PC-3 (cell line): ENCODE measurements at regions not wholly inside any gene's neighbourhood (a gene's known extent, or its start where the extent isn't known, plus 50 kb on each side); places are given as distances from the start of the nearest gene placed in this dataset.

Experiments
- ATAC-seq: fragments of 200-7000 bp; cut with Tn5 transposase; 2 replicates; pipeline ENCODE4 v1.9.1; 2020; ENCODE audit warnings: mild to moderate bottlenecking, moderate library complexity
- BruUV-seq: library from RNA; stranded (reverse); fragments of 400-500 nt; replicated peaks from 2 replicates; lab custom pipeline; 2021; lab: Mats Ljungman, UMichigan
- CTCF ChIA-PET: fragments of 300-600 bp; sonication (Branson Sonifier 250); formaldehyde crosslinking; loops from one replicate; lab custom pipeline; 2022; ENCODE audit warnings: antibody characterized with exemption; lab: Charles Lee
- POLR2A ChIA-PET: fragments of 300-600 bp; sonication (Branson Sonifier 250); formaldehyde crosslinking; loops from one replicate; lab custom pipeline; 2022; ENCODE audit warnings: antibody characterized with exemption; ENCODE audit not compliant: unreplicated experiment; lab: Charles Lee
- DNase-seq: peaks from one replicate; pipeline ENCODE4 v3.0.0-alpha.2; 2015
- H2AFZ ChIP-seq: fragments of 300-600 bp; sonication (generic); 2 replicates; pipeline ENCODE4 v1.6.0; 2016; ENCODE audit warnings: antibody characterized with exemption, low read length
- H3F3A ChIP-seq: fragments of 300-600 bp; sonication (generic); one replicate; pipeline ENCODE4 v1.6.0; 2017; ENCODE audit warnings: antibody characterized with exemption, low read length, control low read depth, mild to moderate bottlenecking; ENCODE audit not compliant: unreplicated experiment
- H3K27ac ChIP-seq: fragments of 300-600 bp; sonication (generic); 2 replicates; pipeline ENCODE4 v1.5.1; 2016; ENCODE audit warnings: mild to moderate bottlenecking, low read length
- H3K27me3 ChIP-seq: fragments of 300-600 bp; sonication (generic); 2 replicates; pipeline ENCODE4 v1.6.1; 2016; ENCODE audit warnings: low read length, mixed read lengths
- H3K36me3 ChIP-seq: fragments of 300-600 bp; sonication (generic); 2 replicates; pipeline ENCODE4 v1.6.1; 2016; ENCODE audit warnings: low read depth, mixed run types, low read length, mixed read lengths
- H3K4me1 ChIP-seq: fragments of 300-600 bp; sonication (generic); 2 replicates; pipeline ENCODE4 v1.5.1; 2016; ENCODE audit warnings: low read length; ENCODE audit not compliant: insufficient read depth
- H3K4me2 ChIP-seq: fragments of 300-600 bp; sonication (generic); 2 replicates; pipeline ENCODE4 v1.6.0; 2016; ENCODE audit warnings: low read length
- H3K4me3 ChIP-seq: fragments of 300-600 bp; sonication (generic); 2 replicates; pipeline ENCODE4 v1.5.1; 2016; ENCODE audit warnings: mild to moderate bottlenecking, low read length, mixed read lengths
- H3K79me2 ChIP-seq: fragments of 300-600 bp; sonication (generic); 2 replicates; pipeline ENCODE4 v1.6.1; 2017; ENCODE audit warnings: low read length, mixed read lengths
- H3K9ac ChIP-seq: fragments of 300-600 bp; sonication (generic); 2 replicates; pipeline ENCODE4 v1.6.0; 2016; ENCODE audit warnings: mild to moderate bottlenecking, low read length
- H3K9me2 ChIP-seq: fragments of 300-600 bp; sonication (generic); replicated peaks from 2 replicates; pipeline ENCODE4 v1.6.1; 2016; ENCODE audit warnings: mixed run types, low read length, mixed read lengths
- H3K9me3 ChIP-seq: fragments of 300-600 bp; sonication (generic); 2 replicates; pipeline ENCODE4 v1.6.1; 2016; ENCODE audit warnings: low read length, mixed read lengths
- H4K20me1 ChIP-seq: fragments of 300-600 bp; sonication (generic); 2 replicates; pipeline ENCODE4 v1.6.1; 2016; ENCODE audit warnings: low read length, mixed read lengths
- EZH2 ChIP-seq: fragments of 300-600 bp; sonication (generic); IDR thresholded peaks from one replicate; pipeline ENCODE4 v1.6.1; 2017; ENCODE audit warnings: antibody characterized with exemption, mild to moderate bottlenecking, low read length; ENCODE audit not compliant: unreplicated experiment
- EZH2phosphoT487 ChIP-seq: fragments of 300-600 bp; sonication (generic); IDR thresholded peaks from 2 replicates; pipeline ENCODE4 v1.6.1; 2018; ENCODE audit warnings: mild to moderate bottlenecking, antibody characterized with exemption, low read length, borderline replicate concordance
- intact Hi-C: fragments of 100-400 bp; cut with micrococcal nuclease; formaldehyde crosslinking; loops from 2 replicates; pipeline ENCODE4 v1.9.0; 2023
- TF ChIP-seq, protein P1 (sequence below): fragments of 300-600 bp; sonication (generic); conservative IDR thresholded peaks from 2 replicates; pipeline ENCODE4 v1.5.1; 2017; ENCODE audit warnings: antibody characterized with exemption, low read depth, mild to moderate bottlenecking, low read length

DNA sequence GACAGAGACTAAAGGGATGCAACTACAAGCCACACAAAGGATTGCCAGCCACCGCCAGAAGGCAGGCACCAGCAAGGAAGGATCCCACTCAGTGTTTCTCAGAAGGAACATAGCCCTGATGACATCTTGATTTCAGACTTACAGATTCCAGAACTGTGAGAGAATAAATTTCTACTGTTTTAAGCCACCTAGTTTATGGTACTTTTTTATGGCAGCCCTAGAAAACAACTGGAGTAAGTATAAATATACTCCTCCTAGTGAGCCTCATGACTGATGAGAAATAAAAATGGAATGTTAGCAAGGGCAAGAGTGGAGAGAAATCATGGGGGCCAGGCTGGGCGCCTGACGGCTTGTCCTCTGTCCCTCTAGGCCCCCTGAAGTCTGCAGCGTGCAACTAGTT, 307.3 kb downstream of the PIK3R1 start:
- intact Hi-C loops, result no loop called here
- Histone ChIP-seq H2AFZ (no peak overlapping the region), H3K79me2 (no peaks in the 10 kb centered on the region), H3K36me3 (no peaks in the 10 kb centered on the region), H3F3A (no peaks in the 10 kb centered on the region), H3K9me3 (no peaks in the 10 kb centered on the region), H3K9me2 (no peaks in the 10 kb centered on the region), H3K4me3 (no peak overlapping the region), H3K9ac (no peak overlapping the region), H3K27ac (no peak overlapping the region), H3K27me3 (no peaks in the 10 kb centered on the region), H3K4me1 (no peaks in the 10 kb centered on the region), H3K4me2 (no peak overlapping the region), H4K20me1 (no peaks in the 10 kb centered on the region)
- no TSS peak for BruUV-seq
- POLR2A ChIA-PET, result no interaction called here
- ATAC-seq (no peak), DNase-seq (no peak)
- CTCF ChIA-PET, result no interaction called here
- no peak for TF ChIP-seq EZH2
- TF ChIP-seq, protein P1, sequence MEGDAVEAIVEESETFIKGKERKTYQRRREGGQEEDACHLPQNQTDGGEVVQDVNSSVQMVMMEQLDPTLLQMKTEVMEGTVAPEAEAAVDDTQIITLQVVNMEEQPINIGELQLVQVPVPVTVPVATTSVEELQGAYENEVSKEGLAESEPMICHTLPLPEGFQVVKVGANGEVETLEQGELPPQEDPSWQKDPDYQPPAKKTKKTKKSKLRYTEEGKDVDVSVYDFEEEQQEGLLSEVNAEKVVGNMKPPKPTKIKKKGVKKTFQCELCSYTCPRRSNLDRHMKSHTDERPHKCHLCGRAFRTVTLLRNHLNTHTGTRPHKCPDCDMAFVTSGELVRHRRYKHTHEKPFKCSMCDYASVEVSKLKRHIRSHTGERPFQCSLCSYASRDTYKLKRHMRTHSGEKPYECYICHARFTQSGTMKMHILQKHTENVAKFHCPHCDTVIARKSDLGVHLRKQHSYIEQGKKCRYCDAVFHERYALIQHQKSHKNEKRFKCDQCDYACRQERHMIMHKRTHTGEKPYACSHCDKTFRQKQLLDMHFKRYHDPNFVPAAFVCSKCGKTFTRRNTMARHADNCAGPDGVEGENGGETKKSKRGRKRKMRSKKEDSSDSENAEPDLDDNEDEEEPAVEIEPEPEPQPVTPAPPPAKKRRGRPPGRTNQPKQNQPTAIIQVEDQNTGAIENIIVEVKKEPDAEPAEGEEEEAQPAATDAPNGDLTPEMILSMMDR, result no peak
- TF ChIP-seq EZH2phosphoT487, result no peak

DNA sequence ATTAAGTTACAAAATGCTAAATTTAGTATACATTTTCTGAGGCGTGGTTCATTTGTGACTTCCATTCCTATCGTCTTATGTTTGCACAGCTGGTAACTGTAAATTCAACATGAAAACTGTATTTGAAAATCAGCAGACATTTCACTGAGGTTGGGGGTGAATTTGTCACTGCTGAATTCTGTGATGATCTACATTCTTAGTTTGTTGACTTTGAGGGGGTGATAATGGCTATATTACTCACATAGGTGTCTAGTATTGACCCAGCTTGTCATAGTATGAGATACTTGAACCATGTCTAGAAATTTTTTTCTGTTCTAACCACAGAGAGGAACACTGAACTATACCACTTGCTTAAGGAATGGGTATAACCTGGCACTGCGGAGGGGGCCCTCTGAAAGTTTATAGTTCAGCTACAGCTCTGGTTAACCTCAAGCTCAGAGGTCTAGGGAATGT, 313.3 kb downstream of the PIK3R1 start:
- Histone ChIP-seq H3K4me2 (no peak overlapping the region), H3F3A (no peaks in the 10 kb centered on the region), H3K27me3 (0 out of 2 replicates have a peak, but pooled peaks cover 5% of the 10 kb centered on the region), H4K20me1 (no peaks in the 10 kb centered on the region), H3K9ac (no peak overlapping the region), H2AFZ (no peak overlapping the region), H3K27ac (no peak overlapping the region), H3K9me3 (no peaks in the 10 kb centered on the region), H3K36me3 (no peaks in the 10 kb centered on the region), H3K79me2 (no peaks in the 10 kb centered on the region), H3K9me2 (no peaks in the 10 kb centered on the region), H3K4me1 (no peaks in the 10 kb centered on the region), H3K4me3 (no peak overlapping the region)
- TF ChIP-seq, protein P1, result no peak
- TF ChIP-seq EZH2 (no peak), EZH2phosphoT487 (no peak)
- no TSS peak for BruUV-seq
- intact Hi-C loops, result no loop called here
- ATAC-seq (no peak), DNase-seq (no peak)
- POLR2A ChIA-PET, result no interaction called here
- CTCF ChIA-PET, result no interaction called here

GRCh38 chr5:68529581-68529980, 314.0 kb downstream of the PIK3R1 start:
- no peak for TF ChIP-seq EZH2phosphoT487
- TF ChIP-seq EZH2, result no peak
- TF ChIP-seq, protein P1, result no peak
- H3K27ac ChIP-seq, result no peak overlapping the region

More at GRCh38 chr5:68529581-68529980, 314.0 kb downstream of the PIK3R1 start:
- ATAC-seq, result no peak
- Histone ChIP-seq H3K4me1 (no peaks in the 10 kb centered on the region), H3K9me3 (no peaks in the 10 kb centered on the region), H3K36me3 (no peaks in the 10 kb centered on the region), H3K79me2 (no peaks in the 10 kb centered on the region), H3K9me2 (no peaks in the 10 kb centered on the region), H3K9ac (no peak overlapping the region), H4K20me1 (no peaks in the 10 kb centered on the region), H3K4me3 (no peak overlapping the region), H3F3A (no peaks in the 10 kb centered on the region), H2AFZ (no peak overlapping the region), H3K27me3 (0 out of 2 replicates have a peak, but pooled peaks cover 5% of the 10 kb centered on the region), H3K4me2 (no peak overlapping the region)
- ChIA-PET POLR2A (no interaction called here), CTCF (no interaction called here)
- no TSS peak for BruUV-seq
- intact Hi-C loops, result no loop called here
- no peak for DNase-seq
